HG03432 (cell line): ENCODE measurements at regions not wholly inside any gene's neighbourhood (a gene's known extent, or its start where the extent isn't known, plus 50 kb on each side); places are given as distances from the start of the nearest gene placed in this dataset.

Experiments
- ATAC-seq: cut with Tn5 transposase; IDR thresholded peaks from one replicate; pipeline ENCODE4 v1.9.1; 2021; ENCODE audit warnings: mild to moderate bottlenecking, moderate library complexity; ENCODE audit not compliant: unreplicated experiment

DNA sequence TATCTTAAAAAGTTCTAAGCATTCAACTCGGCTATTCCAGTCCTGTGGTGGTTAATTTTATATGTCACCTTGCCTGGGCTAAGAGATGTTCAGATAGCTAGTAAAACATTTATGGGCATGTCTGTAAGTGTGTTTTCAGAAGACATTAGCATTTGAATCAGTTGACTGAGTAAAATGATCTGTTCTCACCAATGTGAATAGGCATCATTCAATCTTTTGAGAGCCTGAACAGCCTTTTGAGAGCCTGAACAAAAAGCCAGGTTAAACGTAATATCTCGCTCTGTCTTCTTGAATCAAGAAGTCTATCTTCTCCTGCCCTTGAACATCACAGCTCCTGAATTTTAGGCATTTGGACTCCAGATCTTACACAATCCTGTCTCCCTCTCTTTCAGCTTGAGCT, 1266.1 kb downstream of the LRFN5 start:
- ATAC-seq = no peak

DNA sequence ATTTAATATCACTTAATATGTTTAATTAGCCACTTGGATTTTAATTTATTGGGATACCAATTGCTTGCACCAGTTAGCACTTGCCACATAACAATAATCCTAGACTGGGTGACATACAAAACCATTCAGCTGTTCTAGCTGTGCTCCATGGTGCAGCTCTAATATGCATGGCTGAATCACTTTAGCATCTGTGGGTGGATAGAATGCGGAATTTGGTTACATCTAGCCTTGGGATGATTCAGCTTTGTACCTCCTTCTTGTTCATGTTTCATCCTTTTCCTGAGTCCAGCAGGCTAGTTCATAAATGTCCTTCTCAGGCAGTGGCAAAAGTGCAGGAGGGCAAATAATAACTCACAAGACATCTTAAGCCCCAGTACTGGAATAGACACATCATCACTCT, 1263.0 kb downstream of the LRFN5 start:
- ATAC-seq = no peak

DNA sequence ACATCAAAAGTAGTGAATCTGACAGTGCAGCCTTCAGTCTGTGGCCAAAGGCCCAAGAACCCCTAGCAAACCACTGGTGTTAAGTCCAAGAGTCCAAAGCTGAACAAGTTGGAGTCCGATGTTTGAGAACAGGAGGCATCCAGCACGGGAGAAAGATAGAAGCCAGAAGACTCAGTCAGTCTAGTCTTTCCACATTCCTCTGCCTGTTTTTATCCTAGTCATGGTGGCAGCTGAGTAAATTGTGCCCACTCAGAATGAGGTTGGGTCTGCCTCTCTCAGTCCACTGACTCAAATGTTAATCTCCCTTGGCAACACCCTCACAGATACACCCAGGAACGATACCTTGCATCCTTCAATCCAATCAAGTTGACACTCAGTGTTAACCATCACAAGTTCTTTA, 1255.4 kb downstream of the LRFN5 start:
- ATAC-seq = no peak

DNA sequence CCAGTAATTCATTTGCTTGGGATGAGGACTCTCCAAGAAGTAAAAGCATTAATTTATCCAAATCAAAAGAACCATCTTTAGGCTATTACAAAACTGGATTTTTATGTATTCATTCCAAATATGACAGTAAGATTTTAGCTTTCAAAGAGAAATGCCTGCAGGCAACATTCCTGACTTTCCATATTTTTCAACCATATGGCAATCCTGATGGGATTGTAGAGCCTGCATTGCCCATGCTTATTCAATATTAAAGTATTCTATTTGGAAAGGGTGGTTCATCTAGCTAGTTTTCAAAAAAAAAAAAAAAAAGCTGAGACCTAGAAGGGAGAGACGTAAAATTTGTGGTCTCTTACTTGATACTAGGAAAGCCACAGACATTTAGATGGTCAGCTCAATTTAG, 1253.7 kb downstream of the LRFN5 start:
- ATAC-seq = no peak

DNA sequence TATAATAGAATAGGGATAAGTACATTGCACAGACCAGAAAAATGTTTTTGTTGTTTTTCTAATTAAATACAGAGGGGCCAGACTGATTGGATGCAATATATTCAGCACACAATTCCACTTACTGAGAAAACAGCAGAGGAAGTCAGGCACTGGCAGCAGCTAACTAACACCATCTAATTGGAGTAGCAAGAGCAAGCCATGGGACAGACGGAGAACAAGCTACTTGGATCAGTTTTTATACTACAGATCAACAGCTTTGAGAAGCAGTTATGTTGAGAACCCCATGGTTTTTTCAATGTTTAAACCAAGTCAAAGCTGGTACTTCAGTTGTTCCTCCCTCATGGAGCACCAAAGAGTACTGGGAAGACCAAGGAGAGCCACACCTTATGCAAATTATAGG, 1249.4 kb downstream of the LRFN5 start:
- no peak for ATAC-seq

DNA sequence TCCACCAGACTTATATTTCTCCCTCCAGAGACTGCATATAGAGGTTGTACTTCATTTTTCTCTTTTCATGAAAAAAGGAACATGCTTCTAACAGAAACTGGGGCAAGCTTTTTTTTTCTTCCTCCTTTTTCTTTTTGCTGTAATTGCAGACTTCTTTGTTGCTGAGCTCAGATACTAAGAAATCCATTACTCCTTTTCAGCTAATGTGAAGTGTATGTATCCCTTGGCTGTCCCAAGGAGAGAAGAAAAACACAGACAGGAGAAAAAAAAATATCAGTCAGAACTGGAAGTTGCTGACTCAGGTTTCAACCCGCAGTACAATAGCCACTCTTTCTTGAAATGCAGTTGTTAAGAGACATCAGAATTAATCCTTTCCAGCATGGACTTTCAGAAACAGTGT, 1248.4 kb downstream of the LRFN5 start:
- no peak for ATAC-seq

DNA sequence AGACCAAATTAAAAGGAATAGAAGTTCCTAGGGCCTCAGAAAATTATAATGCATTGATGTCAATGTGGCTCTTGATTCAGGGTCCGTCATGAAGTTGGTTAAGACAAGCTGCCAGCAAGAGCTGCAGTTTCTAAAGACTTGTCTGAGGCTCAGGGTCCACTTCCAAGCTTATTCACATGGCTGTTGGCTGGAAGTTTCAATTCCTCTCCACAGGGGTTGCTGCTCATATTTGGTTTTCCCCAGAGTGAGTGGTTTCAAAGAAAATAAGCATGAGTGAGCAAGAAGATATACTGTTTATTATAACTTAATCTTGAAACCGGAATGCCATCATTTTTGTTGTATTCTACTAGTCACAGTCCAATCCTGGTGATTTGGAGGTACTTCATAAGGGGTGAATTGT, 1247.4 kb downstream of the LRFN5 start:
- no peak for ATAC-seq

DNA sequence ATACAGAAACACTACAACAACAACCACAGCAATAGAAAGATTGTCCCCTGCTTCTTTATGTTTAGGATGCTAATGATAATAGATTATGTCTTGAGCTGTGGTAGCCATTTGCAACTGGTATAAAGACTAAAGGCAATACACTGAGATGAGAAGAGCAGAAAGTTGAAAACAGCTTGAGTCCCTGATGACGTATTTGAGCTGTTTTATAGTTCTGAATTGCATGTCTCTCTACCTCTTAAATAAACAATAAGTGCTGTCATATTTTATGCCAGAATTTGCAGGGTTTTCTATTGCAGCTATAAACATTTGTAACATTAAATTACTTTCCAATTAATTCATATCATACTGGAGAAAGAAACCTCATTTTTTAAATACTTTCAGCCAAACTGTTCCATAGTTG, 1242.0 kb downstream of the LRFN5 start:
- no peak for ATAC-seq

DNA sequence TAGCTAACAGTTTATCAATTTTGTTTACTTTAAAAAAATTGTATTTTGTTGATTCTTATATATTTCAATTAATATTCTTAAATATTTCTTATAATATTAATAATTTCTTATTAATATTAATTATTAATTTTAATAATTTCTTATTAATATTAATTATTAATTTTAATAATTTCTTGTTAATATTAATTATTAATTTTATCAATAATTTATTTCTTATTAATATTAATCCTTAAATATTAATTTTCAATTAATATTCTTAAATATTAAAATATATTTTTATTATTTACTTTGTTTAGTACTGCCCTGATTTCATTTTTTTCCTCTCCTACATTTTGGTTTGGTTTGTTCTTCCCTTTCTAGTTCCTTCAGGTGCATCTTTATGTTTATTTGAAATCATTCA, 1208.1 kb downstream of the LRFN5 start:
- no peak for ATAC-seq

DNA sequence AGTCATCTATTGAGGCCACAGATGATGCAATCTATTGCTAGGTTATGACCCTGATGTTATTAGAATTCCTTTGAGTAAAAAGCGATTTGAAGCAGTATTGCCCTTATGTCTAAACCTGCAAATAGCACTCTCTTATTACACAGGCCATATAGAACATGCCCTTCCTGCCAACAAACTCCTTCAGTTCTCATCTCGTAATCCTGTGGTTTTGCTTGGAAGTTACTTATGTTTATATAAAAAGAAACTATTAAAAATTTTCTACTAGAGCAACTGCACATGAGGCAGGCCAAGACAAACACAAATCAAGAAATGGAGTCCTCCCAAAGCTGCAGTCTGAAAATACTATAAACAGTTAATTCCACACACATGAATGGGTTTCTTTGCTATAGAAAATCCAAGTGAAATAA, 1200.2 kb downstream of the LRFN5 start:
- no peak for ATAC-seq

DNA sequence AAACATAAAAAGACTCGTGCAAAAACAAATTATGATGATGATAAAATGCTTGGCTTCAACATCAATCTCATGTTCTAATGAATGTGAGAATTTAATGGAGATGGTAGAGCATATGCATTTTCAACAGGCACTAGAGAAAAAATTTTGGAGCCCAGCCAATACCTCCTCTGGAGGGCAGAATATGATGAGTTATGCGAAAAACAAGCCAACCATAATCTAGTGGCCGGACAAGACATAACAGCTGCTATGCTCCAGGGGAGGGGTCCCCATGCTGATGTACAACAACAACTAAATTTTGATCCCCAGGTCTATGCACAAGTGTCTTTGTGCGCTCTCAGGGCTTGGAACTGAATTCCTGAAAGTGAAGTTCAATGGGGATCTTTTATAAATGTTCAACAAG, 1197.5 kb downstream of the LRFN5 start:
- ATAC-seq = no peak

DNA sequence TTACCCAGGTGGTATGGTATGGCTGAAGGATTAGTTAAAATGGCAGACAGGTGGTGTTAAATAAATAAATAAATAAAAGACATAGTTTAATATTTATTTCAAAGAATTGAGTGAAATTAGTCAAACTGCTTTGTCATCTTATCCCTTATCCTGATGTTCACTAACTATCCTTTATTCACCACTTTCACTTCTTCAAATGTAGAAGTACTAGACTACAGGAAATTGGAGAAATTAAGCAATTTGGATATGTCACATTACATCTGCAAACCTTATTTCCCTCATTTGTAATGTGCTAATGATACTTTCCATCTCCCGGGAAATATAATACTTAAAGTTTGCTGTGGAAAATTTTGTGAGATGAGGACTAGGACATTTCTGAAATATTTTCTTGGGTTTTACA, 1195.7 kb downstream of the LRFN5 start:
- ATAC-seq = no peak

DNA sequence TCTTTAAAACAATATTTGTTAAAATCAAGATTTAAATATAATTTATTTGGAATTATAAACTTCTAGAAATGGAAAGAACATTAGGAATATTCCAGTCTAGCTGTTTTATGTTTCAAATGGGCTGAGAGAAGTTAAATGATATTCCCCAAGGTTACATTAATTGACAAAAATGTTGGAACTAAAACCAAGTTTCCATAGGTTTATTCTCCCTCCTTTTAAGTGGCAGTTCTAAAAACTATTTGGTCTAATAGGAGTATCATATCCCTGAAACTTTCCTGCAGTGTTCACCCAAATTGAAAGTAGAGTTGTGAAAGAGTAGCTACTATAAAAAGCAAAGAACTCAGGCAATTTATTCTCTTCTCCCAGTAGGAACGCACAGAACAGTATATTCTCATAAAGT, 1185.5 kb downstream of the LRFN5 start:
- ATAC-seq = no peak

DNA sequence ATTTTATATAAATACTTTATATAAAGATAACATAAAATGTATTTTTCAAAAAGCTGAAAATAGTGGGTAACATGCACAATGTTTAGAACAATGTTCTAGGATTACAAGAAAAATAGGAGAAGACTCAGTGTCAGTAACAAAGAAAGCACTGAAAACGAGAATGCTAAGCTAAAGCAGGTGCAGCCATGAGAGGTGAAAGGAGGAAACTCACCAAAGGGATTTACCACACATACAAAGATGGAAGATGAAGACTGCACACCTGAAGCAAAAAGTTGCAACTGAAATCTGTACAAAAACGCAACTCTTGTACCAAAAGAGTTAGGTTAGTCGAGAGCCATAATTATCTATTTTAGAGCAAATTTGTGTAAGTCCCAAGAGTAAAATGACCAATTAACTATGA, 1176.1 kb downstream of the LRFN5 start:
- no peak for ATAC-seq

DNA sequence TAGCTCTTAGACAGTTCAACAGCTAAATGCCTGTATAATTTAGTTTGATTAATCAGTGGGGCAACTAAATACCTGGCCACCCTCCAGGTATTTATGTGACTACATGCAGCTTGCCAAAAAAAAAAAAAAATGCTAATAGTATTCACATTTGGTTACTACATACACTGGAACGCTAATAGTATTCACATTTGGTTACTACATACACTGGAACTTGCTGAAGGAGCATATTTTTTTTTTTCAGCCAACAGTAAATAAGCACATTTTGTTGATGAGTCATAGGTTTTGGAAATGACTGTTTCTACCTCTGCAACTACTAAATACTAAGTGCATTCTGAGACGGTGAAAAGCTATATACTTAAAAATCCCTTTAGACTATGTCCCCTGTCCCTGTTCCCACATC, 1172.3 kb downstream of the LRFN5 start:
- ATAC-seq = no peak

DNA sequence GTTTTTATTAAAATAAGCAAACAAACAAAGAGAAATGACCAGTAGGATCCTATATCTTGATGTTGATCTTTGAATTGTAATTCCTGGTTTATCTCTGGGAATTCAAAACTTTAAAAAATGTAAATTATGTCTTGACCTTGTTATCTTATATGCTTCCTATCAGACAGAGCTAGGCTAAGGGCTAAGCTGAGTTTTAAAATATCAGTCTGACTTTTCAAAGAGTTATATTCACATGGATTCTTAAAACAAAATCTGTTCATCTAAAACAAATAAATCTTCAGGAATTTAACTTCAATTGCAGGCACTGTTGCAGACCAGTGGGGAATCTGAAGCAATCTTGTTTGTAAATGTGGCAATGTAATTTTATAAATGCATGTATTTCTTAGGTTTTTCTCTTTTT, 1144.1 kb downstream of the LRFN5 start:
- no peak for ATAC-seq

DNA sequence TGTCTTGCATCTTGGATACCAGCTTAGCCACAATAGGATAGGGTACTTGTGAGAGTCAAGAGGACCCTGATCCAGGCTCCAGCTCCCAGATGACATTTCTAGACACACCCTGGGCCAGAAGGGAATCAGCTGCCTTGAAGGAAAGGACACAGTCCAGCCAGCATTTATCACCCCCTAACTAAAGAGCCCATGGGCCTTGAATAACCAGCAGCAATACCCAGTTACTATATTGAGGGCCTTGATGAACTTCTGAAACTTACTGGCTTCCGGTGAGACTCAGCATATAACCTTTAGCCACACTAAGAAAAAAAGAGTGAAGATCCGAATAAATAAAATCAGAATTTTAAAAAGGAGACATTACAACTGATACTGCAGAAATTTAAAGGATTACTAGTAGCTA, 1135.4 kb downstream of the LRFN5 start:
- no peak for ATAC-seq

DNA sequence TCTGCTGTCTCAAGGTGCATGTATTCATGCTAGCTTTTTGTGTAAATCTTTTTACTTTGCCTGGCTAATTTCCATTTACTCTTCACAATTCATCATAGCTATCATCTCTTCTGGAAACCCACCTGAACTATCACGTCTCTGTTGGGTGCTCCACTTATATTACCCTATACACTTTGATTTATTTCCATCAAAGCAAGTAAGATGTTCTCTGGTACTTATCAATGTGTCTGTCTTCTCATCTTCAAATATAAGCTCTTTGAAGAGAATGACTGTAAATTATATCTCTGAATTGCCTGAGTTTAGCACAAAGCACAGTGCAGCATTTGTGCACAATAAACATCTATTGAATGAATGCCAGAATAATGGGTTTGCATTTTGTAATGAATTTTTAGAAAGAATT, 1129.7 kb downstream of the LRFN5 start:
- no peak for ATAC-seq

DNA sequence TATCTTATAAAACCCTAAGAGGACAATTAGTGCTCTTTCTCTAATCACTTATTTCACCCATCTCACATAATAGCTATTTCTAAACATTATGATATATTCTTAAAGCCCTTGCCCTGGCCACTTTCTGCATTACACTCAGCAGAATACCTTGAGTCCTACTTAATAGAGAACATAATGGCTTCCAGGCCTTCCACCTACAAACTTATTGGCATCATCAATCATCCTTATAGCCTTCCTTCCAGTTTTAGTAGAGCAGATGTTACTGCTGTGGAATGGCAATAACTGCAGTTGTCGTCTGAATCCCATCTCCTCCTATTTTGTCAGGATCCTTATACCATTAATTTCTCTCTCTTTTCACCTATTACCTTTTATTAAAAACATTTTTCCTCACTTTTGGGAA, 1127.4 kb downstream of the LRFN5 start:
- ATAC-seq = no peak

DNA sequence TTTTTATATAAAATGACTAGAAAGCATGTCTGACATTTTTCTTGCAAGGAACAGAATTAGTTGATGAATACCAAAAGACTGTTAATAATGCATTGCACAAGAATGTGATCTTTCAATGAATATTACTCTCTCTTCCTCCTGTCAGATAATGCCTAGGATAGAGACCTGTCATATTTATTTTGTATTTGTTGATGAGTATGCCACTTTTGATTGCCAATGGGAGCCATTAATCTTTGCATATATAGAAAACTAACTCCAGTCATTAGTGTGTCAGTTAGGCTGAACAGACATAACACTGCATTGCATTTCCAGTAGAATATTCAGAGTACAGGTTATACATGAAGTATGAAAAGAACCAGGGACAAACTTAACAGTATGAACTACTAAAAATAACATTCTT, 1125.3 kb downstream of the LRFN5 start:
- ATAC-seq = no peak

DNA sequence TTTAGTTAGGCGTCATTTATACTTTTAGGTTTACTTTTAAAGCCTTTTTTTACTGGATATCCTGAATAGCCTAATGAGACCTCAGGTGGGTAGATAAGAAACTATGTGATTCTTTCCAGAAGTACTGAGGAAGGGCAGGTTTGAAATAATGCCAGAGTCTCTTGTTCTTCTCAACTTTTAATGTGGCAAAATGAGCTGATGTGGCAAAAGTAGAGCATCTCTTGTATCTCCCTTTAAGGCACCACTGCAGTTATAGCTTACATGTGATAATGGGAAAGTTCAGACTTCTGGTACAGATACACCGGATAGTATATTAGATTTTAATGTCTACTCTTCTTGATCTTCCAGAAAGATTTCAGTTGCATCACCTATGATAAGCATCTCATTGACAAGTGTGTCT, 1124.8 kb downstream of the LRFN5 start:
- ATAC-seq = no peak

DNA sequence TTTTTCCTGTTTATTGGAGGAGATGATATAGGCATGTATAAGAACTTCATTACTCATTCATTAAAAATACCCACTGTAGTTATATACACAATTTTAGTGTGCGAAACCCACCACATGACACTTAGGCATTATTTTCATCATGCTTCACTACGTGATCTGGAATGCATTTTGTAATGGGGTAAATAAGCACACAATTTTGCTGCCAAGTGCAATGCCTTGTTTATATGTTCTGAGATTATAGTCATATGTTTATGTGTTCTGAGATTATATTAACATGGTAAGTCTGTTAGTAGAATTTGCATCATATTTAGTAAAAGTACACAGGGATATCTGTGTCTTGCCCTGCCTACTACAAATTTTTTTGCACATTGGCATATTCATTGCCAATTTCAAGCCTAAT, 1123.0 kb downstream of the LRFN5 start:
- no peak for ATAC-seq

DNA sequence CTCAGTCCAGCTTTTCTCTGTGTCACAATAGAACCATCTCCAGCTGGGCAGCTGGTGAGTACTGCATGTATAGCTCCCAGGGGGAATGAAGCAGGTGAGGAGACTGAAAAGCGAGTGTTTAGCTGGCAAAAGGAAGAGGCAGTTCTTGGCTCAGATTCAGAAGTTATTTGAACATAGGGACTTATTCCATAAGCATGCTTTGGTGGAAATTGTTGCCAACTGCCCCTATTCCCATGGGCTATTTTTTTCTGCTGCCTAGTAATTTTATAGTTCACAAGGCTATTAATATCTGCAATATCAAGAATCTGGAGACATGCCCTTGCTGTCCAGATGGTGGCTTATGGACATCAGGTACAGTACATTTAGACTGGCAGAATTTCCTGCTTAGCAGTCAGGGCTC, 1112.7 kb downstream of the LRFN5 start:
- no peak for ATAC-seq

DNA sequence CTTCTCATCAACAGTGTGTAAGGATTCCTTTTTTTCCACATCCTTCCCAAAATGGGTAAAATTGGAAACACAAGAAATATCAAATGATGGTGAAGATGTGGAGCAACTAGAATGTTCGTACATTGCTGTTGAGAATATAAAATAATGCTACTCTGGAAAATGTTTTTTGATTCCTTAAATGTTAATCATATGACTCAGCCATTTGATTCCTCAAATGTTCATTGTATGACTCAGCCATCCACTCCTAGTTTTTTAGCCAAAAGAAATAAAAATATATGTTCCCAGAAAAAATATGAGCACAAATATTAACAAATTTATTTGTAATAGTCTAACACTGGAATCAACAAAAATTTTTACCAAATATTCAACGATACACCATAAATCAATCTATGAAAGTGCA, 1108.6 kb downstream of the LRFN5 start:
- no peak for ATAC-seq
